T-helper 17 cell (primary cell): ENCODE measurements at regions not wholly inside any gene's neighbourhood (a gene's known extent, or its start where the extent isn't known, plus 50 kb on each side); places are given as distances from the start of the nearest gene placed in this dataset.
"Not testable (repeated sequence)": the region's sequence is repeated elsewhere in the genome, so short reads cannot be mapped to it uniquely, and the experiment has no call there.

Experiments
- ATAC-seq: fragments of 150-1000 bp; cut with Tn5 transposase; 2 replicates; pipeline ENCODE4 v1.10.0; 2021; ENCODE audit warnings: mild to moderate bottlenecking, moderate library complexity
- DNase-seq, 3 donors: peaks; one replicate each; pipeline versions ENCODE4 v3.0.0 to v3.0.0-alpha.2; 2020 to 2021
- H3K9me3 ChIP-seq: one replicate; pipeline ENCODE4 v1.7.0; 2013; ENCODE audit warnings: low read length, mild to moderate bottlenecking; ENCODE audit not compliant: control insufficient read depth, poor library complexity, severe bottlenecking
- H3K27ac Mint-ChIP-seq: one replicate; pipeline ENCODE4 v1.8.0; 2022; ENCODE audit warnings: mild to moderate bottlenecking, moderate library complexity, mixed read lengths
- H3K27me3 Mint-ChIP-seq: one replicate; pipeline ENCODE4 v1.8.0; 2022; ENCODE audit warnings: mixed read lengths
- H3K36me3 Mint-ChIP-seq: one replicate; pipeline ENCODE4 v1.8.0; 2022; ENCODE audit warnings: low read depth, mixed read lengths
- H3K4me1 Mint-ChIP-seq: one replicate; pipeline ENCODE4 v1.8.0; 2022; ENCODE audit warnings: mild to moderate bottlenecking, mixed read lengths
- H3K4me3 Mint-ChIP-seq: one replicate; pipeline ENCODE4 v1.8.0; 2022; ENCODE audit warnings: mild to moderate bottlenecking, moderate library complexity, mixed read lengths

GRCh38 chr13:19058566-19058965 is 123.1 kb downstream of the TUBA3C start:
- H3K9me3 ChIP-seq, result no peaks in the 10 kb centered on the region
- H3K27ac Mint-ChIP-seq, result no peak overlapping the region
- H3K36me3 Mint-ChIP-seq, result no peaks in the 10 kb centered on the region
- no peak for ATAC-seq
- H3K4me1 Mint-ChIP-seq, result no peaks in the 10 kb centered on the region
- no peak for DNase-seq
- H3K27me3 Mint-ChIP-seq, result no peaks in the 10 kb centered on the region
- no peak overlapping the region for H3K4me3 Mint-ChIP-seq

GRCh38 chr13:19057588-19058340 is 123.9 kb downstream of the TUBA3C start:
- Mint-ChIP-seq H3K27me3 (no peaks in the 10 kb centered on the region), H3K4me1 (no peaks in the 10 kb centered on the region), H3K36me3 (no peaks in the 10 kb centered on the region), H3K27ac (no peak overlapping the region), H3K4me3 (no peak overlapping the region)
- DNase-seq (no peak), ATAC-seq (no peak)
- H3K9me3 ChIP-seq, result no peaks in the 10 kb centered on the region

- Mint-ChIP-seq H3K27ac (no peak overlapping the region), H3K36me3 (no peaks in the 10 kb centered on the region), H3K4me1 (no peaks in the 10 kb centered on the region), H3K4me3 (no peak overlapping the region), H3K27me3 (no peaks in the 10 kb centered on the region)
- ATAC-seq, result no peak
- no peak for DNase-seq
- H3K9me3 ChIP-seq, result no peaks in the 10 kb centered on the region
Observed at GRCh38 chr13:19056984-19057490, 124.6 kb downstream of the TUBA3C start.

- no peaks in the 10 kb centered on the region for H3K9me3 ChIP-seq
- Mint-ChIP-seq H3K4me1 (no peaks in the 10 kb centered on the region), H3K4me3 (no peak overlapping the region), H3K36me3 (no peaks in the 10 kb centered on the region), H3K27me3 (no peaks in the 10 kb centered on the region), H3K27ac (no peak overlapping the region)
- DNase-seq (no peak), ATAC-seq (no peak)
Observed at GRCh38 chr13:19056355-19056880, 125.2 kb downstream of the TUBA3C start.

GRCh38 chr13:19055611-19056010 is 126.0 kb downstream of the TUBA3C start:
- Mint-ChIP-seq H3K27me3 (no peaks in the 10 kb centered on the region), H3K36me3 (no peaks in the 10 kb centered on the region), H3K4me3 (no peak overlapping the region), H3K27ac (no peak overlapping the region), H3K4me1 (no peaks in the 10 kb centered on the region)
- no peaks in the 10 kb centered on the region for H3K9me3 ChIP-seq
- ATAC-seq, result no peak
- DNase-seq, result no peak

GRCh38 chr13:19053561-19053960 is 128.1 kb downstream of the TUBA3C start:
- no peaks in the 10 kb centered on the region for H3K36me3 Mint-ChIP-seq
- no peaks in the 10 kb centered on the region for H3K4me1 Mint-ChIP-seq
- no peak for DNase-seq
- no peak overlapping the region for H3K27ac Mint-ChIP-seq
- no peak for ATAC-seq
- no peak overlapping the region for H3K4me3 Mint-ChIP-seq
- H3K27me3 Mint-ChIP-seq, result no peaks in the 10 kb centered on the region
- H3K9me3 ChIP-seq, result no peaks in the 10 kb centered on the region

GRCh38 chr13:19052931-19053330 is 128.7 kb downstream of the TUBA3C start:
- ATAC-seq (no peak), DNase-seq (no peak)
- no peaks in the 10 kb centered on the region for H3K9me3 ChIP-seq
- H3K27me3 Mint-ChIP-seq, result no peaks in the 10 kb centered on the region
- no peaks in the 10 kb centered on the region for H3K36me3 Mint-ChIP-seq
- no peak overlapping the region for H3K4me3 Mint-ChIP-seq
- no peak overlapping the region for H3K27ac Mint-ChIP-seq
- H3K4me1 Mint-ChIP-seq, result no peaks in the 10 kb centered on the region

- Mint-ChIP-seq H3K27me3 (no peaks in the 10 kb centered on the region), H3K36me3 (no peaks in the 10 kb centered on the region), H3K27ac (no peak overlapping the region), H3K4me1 (no peaks in the 10 kb centered on the region), H3K4me3 (no peak overlapping the region)
- DNase-seq (no peak), ATAC-seq (no peak)
- no peaks in the 10 kb centered on the region for H3K9me3 ChIP-seq
Observed at GRCh38 chr13:19052180-19052579, 129.4 kb downstream of the TUBA3C start.

- Mint-ChIP-seq H3K4me3 (no peak overlapping the region), H3K36me3 (no peaks in the 10 kb centered on the region), H3K4me1 (no peaks in the 10 kb centered on the region), H3K27ac (no peak overlapping the region), H3K27me3 (no peaks in the 10 kb centered on the region)
- ATAC-seq (no peak), DNase-seq (no peak)
- H3K9me3 ChIP-seq, result no peaks in the 10 kb centered on the region
Observed at GRCh38 chr13:19050901-19051300, 130.7 kb downstream of the TUBA3C start.

- H3K4me3 Mint-ChIP-seq, H3K27me3 Mint-ChIP-seq, H3K9me3 ChIP-seq: not testable (repeated sequence)
Observed at GRCh38 chr13:19049624-19050023, 132.0 kb downstream of the TUBA3C start.

GRCh38 chr13:19048381-19048780 is 133.2 kb downstream of the TUBA3C start:
- Mint-ChIP-seq H3K27ac (no peak overlapping the region), H3K36me3 (peaks cover 2% of the 10 kb centered on the region), H3K27me3 (no peaks in the 10 kb centered on the region), H3K4me3 (no peak overlapping the region), H3K4me1 (no peaks in the 10 kb centered on the region)
- no peak for ATAC-seq
- H3K9me3 ChIP-seq, result no peaks in the 10 kb centered on the region
- no peak for DNase-seq

More at GRCh38 chr13:19049624-19050023, 132.0 kb downstream of the TUBA3C start:
- H3K4me1 Mint-ChIP-seq, DNase-seq, ATAC-seq, H3K36me3 Mint-ChIP-seq, H3K27ac Mint-ChIP-seq: not testable (repeated sequence)

- peaks cover 22% of the 10 kb centered on the region for H3K27me3 Mint-ChIP-seq
- DNase-seq, result no peak
- no peak for ATAC-seq
- H3K36me3 Mint-ChIP-seq, result peaks cover 2% of the 10 kb centered on the region
- no peak overlapping the region for H3K4me3 Mint-ChIP-seq
- H3K27ac Mint-ChIP-seq, result no peak overlapping the region
- no peaks in the 10 kb centered on the region for H3K9me3 ChIP-seq
- no peaks in the 10 kb centered on the region for H3K4me1 Mint-ChIP-seq
Observed at GRCh38 chr13:19023115-19023514, 158.5 kb downstream of the TUBA3C start.

GRCh38 chr13:19020988-19021387 is 160.6 kb downstream of the TUBA3C start:
- no peak for ATAC-seq
- Mint-ChIP-seq H3K4me1 (no peaks in the 10 kb centered on the region), H3K36me3 (peaks cover 2% of the 10 kb centered on the region), H3K4me3 (no peak overlapping the region), H3K27ac (no peak overlapping the region), H3K27me3 (peaks cover 28% of the 10 kb centered on the region)
- no peak for DNase-seq
- H3K9me3 ChIP-seq, result no peaks in the 10 kb centered on the region

- H3K27ac Mint-ChIP-seq, result peak overlapping the region; percentile 27
- no peaks in the 10 kb centered on the region for H3K9me3 ChIP-seq
- H3K36me3 Mint-ChIP-seq, result no peaks in the 10 kb centered on the region
- peak overlapping the region; percentile 66 for H3K4me3 Mint-ChIP-seq
- ATAC-seq (peak; percentile 91), DNase-seq (peak in 1 of 3 donors; percentile 7)
- H3K27me3 Mint-ChIP-seq, result no peaks in the 10 kb centered on the region
- peaks cover 17% of the 10 kb centered on the region for H3K4me1 Mint-ChIP-seq
Observed at GRCh38 chr13:18998389-18998788, 183.2 kb downstream of the TUBA3C start.
